GM21447 (cell line): ENCODE measurements at regions not wholly inside any gene's neighbourhood (a gene's known extent, or its start where the extent isn't known, plus 50 kb on each side); places are given as distances from the start of the nearest gene placed in this dataset.

Experiments used
- ATAC-seq: cut with Tn5 transposase; IDR thresholded peaks from one replicate; pipeline ENCODE4 v1.9.1; 2021; ENCODE audit not compliant: unreplicated experiment

DNA sequence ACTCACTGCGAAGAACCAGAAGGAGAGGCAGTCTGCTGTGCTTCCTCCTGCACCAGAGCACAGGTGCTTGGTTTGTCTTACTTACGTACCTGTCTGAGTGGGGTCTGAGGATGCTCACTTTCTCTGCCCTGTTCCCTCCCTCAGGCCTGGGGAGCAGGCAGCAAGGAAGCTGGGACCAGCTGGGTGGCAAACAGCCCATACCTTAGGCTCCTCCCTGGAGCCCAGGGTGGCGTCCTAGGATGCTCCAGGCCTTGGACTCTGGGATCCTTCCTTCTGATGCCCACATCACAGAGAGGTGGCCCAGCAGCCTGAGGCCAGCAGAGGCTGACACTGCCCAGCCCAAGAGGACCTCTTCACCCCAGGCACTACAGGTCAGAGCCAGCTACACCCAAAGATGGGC, 593.2 kb downstream of the BRD1 start:
- ATAC-seq, result no peak

DNA sequence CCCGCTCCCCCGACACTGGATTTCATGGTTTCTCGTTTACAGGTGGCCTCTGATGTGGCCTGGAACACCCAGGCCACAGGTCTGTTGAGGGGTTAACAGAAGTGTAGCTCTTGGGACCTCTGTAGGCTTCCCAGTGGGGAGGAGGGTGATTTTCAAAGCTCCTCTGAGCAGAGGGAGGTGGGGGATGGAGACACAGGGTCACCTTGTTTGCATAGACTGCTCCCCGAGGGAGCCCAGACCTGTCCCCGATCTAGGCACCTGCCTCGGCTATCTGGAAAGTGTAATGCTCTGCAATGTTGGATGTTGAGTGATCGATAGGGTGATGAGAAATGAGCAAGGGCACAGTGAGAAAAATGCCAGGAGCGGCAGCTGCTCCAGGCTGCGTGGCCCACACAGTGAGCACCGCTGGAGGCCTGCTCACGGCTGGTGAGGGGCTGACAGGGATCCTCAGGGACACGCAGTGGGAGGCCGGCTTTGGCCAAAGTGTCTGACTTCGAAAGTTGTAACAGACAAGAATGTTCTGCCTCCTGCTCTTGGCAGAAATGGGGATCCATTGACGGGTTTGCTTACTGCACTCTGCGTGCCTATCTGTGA, 594.1 kb downstream of the BRD1 start:
- ATAC-seq, result no peak

DNA sequence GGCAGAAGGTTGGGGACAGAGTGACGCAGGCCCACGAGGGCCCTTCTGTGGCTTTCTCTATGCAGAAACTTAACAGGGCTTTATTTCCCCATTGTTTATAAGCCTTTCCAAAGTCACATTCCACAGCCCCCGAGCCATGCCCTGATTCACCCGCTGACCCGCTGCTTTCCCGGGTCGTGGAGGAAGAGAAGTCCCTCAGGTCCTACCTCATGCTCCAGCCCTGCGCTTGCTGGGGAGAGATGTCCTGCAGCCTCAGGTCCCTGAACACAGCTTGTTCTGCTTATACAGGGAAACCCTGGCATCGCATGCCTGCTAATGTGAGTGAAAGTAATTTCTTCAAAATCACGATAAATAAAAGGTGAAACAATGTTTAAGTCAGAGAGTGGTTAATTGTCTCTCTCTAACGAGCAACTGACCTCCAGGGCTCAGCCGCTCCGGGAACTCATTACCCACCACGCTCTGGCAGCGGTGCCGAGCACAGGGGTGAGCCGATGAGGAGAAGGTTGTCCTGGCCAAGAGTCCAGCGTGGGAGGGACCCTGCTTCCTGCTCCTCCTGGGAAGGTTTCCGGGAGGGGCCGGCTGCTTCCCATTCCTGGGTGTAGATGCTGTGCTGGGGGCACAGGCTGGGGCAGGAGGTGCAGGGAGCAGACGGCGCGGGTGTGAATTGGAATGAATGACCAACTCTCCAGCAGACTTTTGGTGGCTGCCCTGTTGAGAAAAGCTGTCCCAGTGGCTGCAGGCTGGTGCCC, 595.2 kb downstream of the BRD1 start:
- ATAC-seq, result no peak

DNA sequence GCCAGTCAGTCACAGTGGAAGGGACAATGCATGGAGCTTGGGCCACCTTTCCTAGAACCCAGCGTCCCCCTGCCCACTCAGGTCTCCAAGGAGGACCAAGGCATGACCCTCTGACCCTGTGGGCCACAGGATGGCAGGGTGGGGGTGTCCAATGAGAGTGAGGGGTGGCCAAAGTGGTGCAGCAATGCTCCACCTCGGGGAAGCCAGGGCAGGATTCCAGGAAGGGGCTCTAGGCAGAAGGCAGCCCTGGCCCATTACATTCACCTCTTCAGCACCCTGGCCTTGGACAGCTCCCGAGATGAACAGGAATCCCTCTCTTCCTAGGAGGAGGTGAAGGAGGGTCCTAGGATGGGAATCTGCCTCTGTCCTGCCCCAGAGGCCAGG, 597.5 kb downstream of the BRD1 start:
- no peak for ATAC-seq

DNA sequence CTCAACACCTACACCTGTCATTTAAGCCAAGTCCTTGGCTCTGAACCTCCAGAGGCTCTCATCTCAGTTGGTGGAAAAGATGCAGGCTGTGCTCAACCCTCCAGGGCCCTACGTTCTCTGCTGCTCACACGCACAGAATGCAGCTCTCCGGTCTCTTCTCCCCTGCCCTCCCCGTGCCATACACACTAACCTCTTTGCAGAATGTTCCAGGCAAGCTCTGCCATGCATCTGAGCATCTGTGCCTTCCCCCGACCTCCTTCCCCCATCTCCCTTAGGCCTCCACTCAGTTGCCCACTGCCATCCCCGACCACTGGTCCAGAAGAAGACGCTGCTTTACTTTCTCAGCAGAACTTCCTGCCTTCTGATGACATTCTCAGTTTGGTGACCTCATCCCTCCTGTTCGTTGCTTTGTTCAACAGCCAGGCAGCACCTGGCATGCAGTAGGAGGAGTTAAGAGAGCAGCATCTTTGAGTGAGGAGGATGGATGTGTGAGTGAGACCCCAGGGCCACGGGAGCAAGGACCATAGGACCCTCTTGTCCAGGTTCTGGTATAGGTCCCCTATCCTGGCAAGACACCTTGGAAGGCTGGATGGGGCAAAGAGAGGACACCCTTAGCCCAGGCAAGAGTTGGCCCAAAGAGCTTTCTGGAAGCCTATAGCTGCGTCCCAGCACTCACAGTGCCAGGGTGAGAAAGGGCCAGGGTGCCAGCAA, 598.0 kb downstream of the BRD1 start:
- no peak for ATAC-seq

DNA sequence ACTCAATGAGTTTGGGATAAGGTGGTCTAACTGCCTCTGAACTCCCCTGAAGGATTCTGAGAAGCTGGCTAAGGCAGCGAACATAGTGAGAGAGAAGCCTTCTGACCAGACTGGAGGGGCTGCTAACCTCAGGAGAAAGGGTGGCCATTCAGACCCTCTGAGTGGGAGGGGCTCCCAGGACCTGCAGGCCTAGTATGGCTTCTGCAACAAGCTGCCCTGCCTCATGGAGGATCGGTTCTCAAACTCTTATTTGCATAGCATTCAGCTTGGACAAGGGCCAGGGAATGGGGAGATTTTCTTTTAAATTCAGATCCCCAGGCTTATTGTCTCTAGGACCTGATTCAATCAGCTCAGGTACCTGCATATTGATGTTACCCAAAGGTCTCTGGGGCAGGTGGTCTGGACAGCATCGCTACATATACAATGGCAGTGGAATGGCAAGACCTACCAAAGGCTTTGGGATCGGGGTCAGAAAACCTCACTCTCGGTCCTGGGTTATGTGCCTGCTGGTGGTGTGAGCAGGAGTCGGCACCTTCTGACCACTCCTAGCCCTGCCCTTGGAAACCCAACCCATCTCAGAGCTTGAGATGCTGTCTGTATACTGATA, 599.1 kb downstream of the BRD1 start:
- ATAC-seq, result no peak

DNA sequence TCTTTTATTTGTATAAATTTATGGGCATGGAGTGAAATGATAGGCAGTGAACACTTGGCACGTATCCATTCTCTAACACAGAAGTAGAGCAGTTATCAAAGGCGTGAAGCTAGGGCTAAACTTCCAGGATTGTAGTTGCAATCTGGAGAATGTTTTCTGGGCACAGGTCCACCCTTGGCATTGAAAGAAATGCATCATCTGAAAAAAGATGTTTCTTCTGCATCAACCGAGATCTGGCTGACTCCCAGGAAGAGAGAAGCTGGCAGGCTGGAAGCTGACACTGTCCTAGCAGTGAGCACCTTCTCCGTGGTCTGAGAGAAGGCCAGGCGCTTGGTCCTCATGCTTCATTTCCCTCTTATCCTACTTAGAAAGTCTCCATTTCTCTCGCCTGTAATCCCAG, 600.0 kb downstream of the BRD1 start:
- ATAC-seq, result no peak

DNA sequence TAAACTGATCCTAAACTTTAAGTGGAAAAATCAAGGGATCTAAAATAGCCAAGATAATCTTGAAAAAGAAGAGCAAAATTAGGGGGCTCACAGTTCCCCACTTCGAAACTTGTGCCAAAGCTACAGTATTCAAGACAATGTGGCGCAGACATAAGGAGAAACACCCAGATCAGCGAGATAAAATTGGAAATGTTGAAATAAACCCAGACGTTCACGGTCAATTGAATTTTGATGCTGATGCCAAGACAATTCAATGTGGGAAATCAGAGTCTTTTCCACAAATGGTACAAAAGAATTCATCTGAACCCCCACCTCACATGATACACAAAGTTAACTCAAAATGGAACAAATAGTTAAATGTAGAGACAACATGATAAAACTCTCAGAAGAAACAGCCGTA, 601.6 kb downstream of the BRD1 start:
- ATAC-seq, result no peak

DNA sequence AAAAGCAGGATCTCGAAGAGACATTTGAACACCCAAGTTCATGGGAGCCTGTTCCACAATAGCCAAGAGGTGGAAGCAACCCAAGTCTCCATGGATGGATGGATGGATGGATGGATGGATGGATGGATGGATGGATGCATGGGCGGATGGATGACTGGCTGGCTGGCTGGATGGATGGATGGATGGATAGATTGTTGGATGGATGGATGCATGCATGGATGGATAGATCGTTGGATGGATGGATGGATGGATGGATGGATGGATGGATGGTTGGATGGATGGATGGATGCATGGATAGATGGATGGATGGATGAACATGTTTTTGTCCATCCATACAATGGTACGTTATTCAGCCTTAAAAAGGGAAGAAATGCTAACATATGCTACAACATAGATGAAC, 603.4 kb downstream of the BRD1 start:
- ATAC-seq, result no peak

DNA sequence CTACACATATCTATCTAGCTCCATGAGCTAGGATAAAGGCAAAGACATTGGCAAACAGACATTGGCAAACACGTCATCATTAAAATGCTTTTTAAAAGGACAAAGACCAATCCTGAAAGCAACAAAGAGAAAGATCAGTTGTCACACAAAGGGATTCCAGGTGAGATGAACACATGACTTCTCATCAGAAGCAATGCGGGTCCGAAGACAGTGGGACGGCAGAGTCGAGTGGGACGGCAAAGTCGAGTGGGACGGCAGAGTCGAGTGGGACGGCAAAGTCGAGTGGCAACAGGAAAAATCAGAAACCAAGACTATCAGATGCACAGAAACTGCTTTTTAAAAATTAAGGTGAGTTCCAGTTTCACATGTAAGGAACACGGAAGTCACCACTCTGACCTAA, 609.5 kb downstream of the BRD1 start:
- no peak for ATAC-seq

DNA sequence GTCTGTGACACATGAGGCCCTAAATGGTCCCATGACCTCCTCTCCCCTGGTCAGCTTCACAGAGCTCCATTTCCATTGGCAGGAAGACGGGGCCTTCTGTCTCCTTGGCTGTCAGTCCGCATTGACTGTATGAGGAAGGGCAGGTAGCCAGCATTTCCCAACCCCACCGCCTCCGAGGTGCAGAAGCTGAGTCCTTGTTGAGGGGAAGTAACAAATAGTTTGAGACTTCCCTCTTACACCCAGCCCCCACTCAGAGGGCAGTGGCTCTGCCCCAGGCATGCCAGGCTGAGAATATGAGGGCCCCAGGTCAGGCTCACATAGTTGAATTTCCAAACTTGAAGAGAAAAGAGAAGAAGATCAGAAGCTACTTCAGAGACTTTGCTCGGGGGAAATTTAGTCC, 611.1 kb downstream of the BRD1 start:
- ATAC-seq, result no peak

DNA sequence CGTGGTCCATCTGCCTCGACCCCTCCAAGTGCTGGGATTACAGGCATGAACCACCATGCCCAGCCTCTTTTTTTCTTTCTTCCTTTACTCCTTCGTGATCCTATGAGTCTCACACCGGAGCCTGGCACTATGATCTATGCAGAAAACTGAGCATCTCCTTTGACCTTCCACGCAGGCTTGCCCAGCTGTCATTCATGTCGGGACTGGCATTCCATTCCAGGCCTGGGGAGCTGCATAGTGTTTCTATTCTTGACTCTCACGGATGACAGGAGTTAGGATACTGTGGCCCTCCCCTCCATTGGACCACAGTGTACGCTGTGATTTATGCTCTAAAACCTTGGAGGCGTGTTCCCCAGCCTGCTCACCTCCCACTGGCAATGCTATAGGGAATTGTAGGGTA, 611.8 kb downstream of the BRD1 start:
- ATAC-seq, result no peak

DNA sequence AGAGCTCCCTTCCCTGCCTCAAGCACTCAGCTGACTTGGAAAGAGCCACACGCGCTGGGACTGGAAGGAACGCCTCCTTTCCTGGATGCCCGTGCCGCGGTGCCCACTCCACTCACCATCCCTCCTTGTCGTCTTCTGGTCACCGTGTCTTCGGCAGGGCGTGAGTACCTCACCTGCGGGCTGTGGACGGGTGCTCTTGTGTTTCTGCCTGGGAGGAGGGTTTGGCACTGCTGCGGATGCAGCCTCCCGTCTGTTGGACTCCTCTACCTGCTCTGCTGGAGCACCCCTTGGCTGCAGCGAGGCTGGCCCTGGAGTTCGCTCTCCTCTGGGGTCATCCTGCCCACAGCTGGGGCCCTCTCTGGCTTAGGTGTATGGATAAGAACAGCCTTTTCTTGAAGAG, 612.7 kb downstream of the BRD1 start:
- ATAC-seq, result no peak

DNA sequence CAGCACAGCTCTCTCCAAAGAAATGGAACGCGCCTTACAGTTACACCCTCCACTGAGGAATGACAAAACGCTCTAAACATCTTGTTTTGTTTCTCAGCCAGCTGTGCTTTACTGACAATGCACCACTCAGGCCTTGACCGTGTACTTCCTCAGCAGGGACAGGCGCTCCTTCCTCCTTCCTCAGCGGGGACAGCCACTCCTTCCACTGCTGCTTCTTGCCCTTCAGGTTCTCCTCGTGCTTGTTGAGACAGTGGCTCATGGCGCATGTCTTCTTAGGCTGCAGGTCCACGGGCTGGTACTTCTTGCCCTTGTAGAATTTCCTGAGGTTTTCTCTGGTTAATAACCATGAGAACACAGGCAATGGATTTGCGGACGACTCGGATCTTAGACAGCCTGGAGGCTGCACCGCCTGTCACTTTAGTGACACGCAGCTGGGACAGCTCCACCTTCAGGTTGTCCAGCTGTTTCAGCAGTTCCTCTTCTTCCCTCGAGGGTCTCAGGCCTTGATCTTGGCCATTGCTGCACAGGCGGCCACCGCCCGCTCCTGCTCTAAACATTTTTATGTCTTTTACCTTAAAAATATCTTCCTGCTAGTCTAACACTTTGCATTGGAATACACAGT, 613.8 kb downstream of the BRD1 start:
- ATAC-seq, result no peak

DNA sequence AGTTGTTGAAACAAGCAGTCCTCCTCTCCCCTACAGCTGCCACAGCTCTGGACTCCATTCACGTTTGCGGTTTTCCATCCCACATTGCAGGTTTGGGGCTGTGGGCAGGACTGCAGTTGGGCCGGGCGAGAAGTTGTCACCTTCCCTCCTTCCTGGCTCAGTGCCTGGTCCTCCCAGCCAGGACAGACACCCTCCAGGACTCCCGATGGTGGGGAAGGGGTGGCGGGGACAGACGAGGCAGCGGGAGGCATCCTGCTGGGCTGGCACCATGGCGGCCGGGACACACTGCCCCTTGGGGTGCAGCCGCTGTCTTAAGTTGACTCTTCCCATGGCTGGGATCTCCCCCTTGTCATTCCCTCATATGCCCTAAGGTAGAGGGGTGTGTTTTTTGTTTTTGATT, 615.2 kb downstream of the BRD1 start:
- no peak for ATAC-seq

DNA sequence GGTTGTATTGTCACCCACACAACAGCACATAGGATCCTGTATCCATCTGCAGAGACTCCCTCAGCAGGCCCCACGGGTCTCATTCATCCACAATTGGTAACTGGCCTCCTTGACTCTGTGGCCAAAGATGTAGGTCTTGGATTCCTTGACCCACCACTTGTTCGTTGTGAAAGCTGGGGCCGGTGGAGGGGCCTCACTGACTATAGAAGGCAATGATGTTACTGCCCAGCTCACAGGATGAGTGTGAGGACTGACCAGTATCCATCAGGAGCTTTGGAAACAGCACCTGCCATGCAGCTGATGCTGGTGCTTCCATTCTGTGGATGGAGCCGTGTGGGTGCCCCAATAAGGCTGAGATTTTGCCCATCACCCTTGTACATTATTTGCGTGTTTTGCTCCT, 615.7 kb downstream of the BRD1 start:
- ATAC-seq, result no peak

DNA sequence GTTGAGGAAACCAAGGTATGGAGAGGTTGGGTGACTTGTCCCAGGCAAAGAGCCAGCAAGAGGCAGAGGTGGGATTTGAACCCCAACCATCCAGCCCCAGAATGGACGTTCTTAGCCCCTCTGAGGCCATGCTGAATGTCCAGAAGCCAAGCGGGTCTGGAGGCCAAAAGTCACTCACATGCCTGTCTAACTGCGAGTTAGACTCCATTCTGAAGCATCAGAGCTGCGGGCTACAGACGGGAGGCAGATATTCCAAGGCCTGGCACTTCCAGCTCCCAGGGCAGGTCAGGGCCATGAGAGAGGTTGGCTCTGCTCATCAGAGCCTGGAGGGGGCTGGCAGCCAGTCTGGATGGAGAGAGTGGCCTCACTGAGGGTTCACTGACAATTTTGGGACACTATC, 616.5 kb downstream of the BRD1 start:
- ATAC-seq, result no peak

DNA sequence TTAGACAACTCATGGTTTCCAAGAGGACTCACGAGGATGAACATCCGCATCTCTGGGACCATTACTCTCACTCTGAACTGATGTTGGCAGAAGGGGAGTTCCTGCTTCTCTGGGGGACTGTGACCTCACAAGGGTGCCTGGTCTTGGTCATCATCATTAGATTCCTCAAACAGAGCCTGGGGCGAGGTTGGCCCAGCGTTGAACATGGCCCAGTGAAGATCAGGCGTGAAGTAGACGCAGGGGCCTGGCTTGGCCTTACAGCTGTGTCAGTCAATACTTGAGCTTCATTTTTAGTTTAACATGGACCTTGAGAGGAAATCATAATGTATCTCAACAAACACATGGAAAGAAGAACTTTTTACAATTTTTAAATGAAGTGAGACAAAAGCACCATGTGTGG, 617.1 kb downstream of the BRD1 start:
- no peak for ATAC-seq

DNA sequence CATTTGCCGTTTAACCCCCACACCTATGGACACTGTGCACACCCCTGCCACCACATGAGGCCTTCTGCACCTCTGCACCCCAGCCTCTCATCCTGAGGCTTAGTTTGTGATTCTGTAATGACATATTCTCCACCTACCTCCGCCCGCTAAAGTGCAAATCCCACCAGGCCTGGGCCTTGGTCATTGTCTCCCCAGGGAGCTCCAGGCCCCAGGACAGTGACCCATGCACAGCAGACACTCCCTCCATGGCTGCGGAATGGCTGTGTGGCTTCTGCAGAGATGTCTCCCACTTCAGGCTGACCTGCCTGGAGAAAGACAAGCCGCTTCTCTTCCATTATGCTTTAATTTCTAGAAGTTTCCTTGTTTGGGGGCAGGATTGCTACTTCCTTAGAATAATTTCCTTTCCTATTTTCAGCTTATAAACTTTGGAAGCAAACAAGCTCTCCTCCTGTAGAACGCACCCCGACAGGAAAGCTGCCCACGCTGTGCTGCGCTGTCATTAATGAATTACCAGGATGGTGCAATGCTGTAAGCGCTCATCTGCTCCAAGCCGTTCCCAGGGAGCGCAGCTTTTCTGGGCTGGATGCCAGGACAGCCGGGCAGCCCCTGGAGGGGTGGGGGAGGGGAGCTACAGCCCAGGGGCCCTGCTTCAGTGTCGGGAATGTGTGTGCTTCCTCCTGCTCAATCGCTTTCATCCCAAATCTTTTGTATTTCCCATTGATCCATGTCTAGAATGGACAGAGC, 618.0 kb downstream of the BRD1 start:
- no peak for ATAC-seq

DNA sequence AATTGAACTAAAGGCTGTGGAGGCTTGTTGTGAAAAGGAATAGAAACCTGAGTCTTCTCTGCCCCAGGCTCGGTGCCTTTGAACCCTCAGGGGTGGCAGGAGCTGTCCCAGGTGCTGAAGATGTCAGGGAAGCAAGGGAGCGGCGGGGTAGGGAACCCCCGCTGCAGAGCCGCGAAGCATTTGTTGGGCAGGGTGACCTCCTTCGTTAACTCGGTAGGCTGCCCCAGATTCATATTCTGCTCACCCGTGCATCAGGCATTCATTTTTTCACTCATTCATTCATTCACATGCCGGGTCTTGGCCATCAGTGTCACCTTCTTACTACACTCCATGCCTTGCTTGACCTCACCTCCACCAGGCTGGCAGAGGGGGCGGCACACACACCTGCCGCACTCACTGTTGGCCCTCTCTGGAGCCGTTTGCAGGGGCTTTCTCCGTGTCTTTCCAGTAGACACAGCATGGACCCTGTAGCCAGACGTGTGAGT, 618.9 kb downstream of the BRD1 start:
- ATAC-seq, result no peak

DNA sequence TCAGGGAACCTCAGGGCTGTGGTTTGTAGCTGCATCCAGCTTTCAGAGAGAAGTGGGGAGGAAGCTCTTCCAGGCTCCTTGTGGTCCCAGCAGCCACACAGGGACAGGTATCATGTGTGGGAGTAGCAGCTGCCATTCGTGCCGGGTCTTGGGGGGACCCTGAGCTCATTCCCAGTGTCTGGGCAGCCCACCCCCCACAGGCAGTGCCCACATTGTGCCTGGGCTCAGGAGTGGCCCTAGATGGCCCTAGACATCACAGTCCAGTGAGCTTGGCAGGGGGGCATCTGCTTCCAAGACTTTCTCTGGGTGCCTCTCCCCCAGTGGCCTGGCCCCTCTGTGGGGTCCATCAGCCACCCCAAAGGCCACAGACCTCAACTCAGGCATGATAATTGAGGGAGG, 619.7 kb downstream of the BRD1 start:
- no peak for ATAC-seq
